ENCODE measurements at regions not wholly inside any gene's neighbourhood (a gene's known extent, or its start where the extent isn't known, plus 50 kb on each side); places are given as distances from the start of the nearest gene placed in this dataset.
A peak's percentile ranks its signal among the peaks of the same experiment; 100 is the strongest.

DNA sequence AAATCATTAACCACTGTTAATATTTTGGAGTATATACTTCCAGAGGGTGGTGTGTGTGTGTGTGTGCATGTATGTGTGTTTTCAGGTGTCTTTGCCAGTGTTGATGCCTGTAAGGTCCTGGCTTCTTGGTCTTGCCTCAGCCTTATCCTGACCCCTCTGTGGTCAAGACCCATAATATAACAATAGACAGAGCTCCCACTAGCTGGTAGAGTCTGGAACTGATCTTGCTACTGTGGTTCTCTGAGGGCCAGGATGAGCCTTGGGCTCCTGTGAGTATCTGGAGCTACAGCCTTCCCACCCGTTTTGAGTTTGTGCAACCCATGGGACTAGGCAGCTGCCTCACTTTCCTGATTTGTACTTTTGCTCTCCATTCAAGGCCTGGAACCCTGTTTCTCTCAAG, 191.0 kb downstream of the IBTK start:
- Histone ChIP-seq H4K20me1 (ENCODE audit: low read depth) (no peaks in the 10 kb centered on the region), H3K36me3 (no peaks in the 10 kb centered on the region), H3K4me1 (no peaks in the 10 kb centered on the region), H3K27me3 (no peaks in the 10 kb centered on the region), H3K4me2 (no peak overlapping the region), H3F3A (ENCODE audit: low read depth) (no peaks in the 10 kb centered on the region), H2AFZ (replicated peaks) (no peak overlapping the region), H3K79me2 (ENCODE audit: low read depth) (no peaks in the 10 kb centered on the region), H3K4me3 (no peak overlapping the region), H3K27ac (no peak overlapping the region), H3K9ac (no peak overlapping the region), H3K9me3 (ENCODE audit: low read depth) (no peaks in the 10 kb centered on the region)
- Mint-ChIP-seq H3K4me1 (no peaks in the 10 kb centered on the region), H3K9me3 (no peaks in the 10 kb centered on the region), H3K36me3 (no peaks in the 10 kb centered on the region), H3K4me3 (no peak overlapping the region), H3K27ac (no peak overlapping the region), H3K27me3 (ENCODE audit: insufficient read depth, low read depth) (no peaks in the 10 kb centered on the region)
- DNase-seq (ENCODE audit: low spot score): no peak
- TF ChIP-seq, protein P1, sequence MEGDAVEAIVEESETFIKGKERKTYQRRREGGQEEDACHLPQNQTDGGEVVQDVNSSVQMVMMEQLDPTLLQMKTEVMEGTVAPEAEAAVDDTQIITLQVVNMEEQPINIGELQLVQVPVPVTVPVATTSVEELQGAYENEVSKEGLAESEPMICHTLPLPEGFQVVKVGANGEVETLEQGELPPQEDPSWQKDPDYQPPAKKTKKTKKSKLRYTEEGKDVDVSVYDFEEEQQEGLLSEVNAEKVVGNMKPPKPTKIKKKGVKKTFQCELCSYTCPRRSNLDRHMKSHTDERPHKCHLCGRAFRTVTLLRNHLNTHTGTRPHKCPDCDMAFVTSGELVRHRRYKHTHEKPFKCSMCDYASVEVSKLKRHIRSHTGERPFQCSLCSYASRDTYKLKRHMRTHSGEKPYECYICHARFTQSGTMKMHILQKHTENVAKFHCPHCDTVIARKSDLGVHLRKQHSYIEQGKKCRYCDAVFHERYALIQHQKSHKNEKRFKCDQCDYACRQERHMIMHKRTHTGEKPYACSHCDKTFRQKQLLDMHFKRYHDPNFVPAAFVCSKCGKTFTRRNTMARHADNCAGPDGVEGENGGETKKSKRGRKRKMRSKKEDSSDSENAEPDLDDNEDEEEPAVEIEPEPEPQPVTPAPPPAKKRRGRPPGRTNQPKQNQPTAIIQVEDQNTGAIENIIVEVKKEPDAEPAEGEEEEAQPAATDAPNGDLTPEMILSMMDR (IDR thresholded peaks at IDR 0.05): no peak
- TF ChIP-seq EZH2 (IDR thresholded peaks at IDR 0.05): no peak
- no peak for TF ChIP-seq EZH2phosphoT487 (IDR thresholded peaks at IDR 0.05)

- Histone ChIP-seq H3K27me3 (no peaks in the 10 kb centered on the region), H3K36me3 (no peaks in the 10 kb centered on the region), H3K9ac (no peak overlapping the region), H3K4me1 (no peaks in the 10 kb centered on the region), H2AFZ (replicated peaks) (no peak overlapping the region), H4K20me1 (ENCODE audit: low read depth) (no peaks in the 10 kb centered on the region), H3K4me3 (no peak overlapping the region), H3K27ac (no peak overlapping the region), H3K9me3 (ENCODE audit: low read depth) (no peaks in the 10 kb centered on the region), H3K4me2 (no peak overlapping the region), H3F3A (ENCODE audit: low read depth) (no peaks in the 10 kb centered on the region), H3K79me2 (ENCODE audit: low read depth) (no peaks in the 10 kb centered on the region)
- DNase-seq (ENCODE audit: low spot score): no peak
- no peaks in the 10 kb centered on the region for H3K27me3 Mint-ChIP-seq (ENCODE audit: insufficient read depth, low read depth)
- no peaks in the 10 kb centered on the region for H3K4me1 Mint-ChIP-seq
- H3K36me3 Mint-ChIP-seq: no peaks in the 10 kb centered on the region
- no peak overlapping the region for H3K27ac Mint-ChIP-seq
- TF ChIP-seq, protein P1 (IDR thresholded peaks at IDR 0.05): no peak
- TF ChIP-seq EZH2phosphoT487 (IDR thresholded peaks at IDR 0.05) (no peak), EZH2 (IDR thresholded peaks at IDR 0.05) (no peak)
- no peaks in the 10 kb centered on the region for H3K9me3 Mint-ChIP-seq
- no peak overlapping the region for H3K4me3 Mint-ChIP-seq
These were observed 201.4 kb downstream of the IBTK start for GRCh38 chr6:82045965-82046756.

- H3K36me3 ChIP-seq: no peaks in the 10 kb centered on the region
- Mint-ChIP-seq H3K36me3 (no peaks in the 10 kb centered on the region), H3K27me3 (ENCODE audit: insufficient read depth, low read depth) (peaks cover 2% of the 10 kb centered on the region), H3K4me1 (no peaks in the 10 kb centered on the region), H3K9me3 (no peaks in the 10 kb centered on the region), H3K27ac (peak overlapping the region; percentile 61), H3K4me3 (no peak overlapping the region)
- H3K9me3 ChIP-seq (ENCODE audit: low read depth): no peaks in the 10 kb centered on the region
- H3K4me1 ChIP-seq: peaks cover 6% of the 10 kb centered on the region
- H3K4me3 ChIP-seq: no peak overlapping the region
- peak overlapping the region; percentile 40 for H2AFZ ChIP-seq (replicated peaks)
- H4K20me1 ChIP-seq (ENCODE audit: low read depth): no peaks in the 10 kb centered on the region
- H3K4me2 ChIP-seq: no peak overlapping the region
- H3F3A ChIP-seq (ENCODE audit: low read depth): no peaks in the 10 kb centered on the region
- peak; percentile 67 for DNase-seq (ENCODE audit: low spot score)
- TF ChIP-seq EZH2 (IDR thresholded peaks at IDR 0.05): no peak
- TF ChIP-seq, protein P1 (IDR thresholded peaks at IDR 0.05): peak; percentile 79
- H3K27me3 ChIP-seq: no peaks in the 10 kb centered on the region
- H3K27ac ChIP-seq: no peak overlapping the region
- no peaks in the 10 kb centered on the region for H3K79me2 ChIP-seq (ENCODE audit: low read depth)
- no peak overlapping the region for H3K9ac ChIP-seq
These were observed 206.9 kb downstream of the IBTK start for GRCh38 chr6:82040405-82041221.

Data from neural progenitor cell (in vitro differentiated cells).